AG09319 (cell line): ENCODE measurements at regions not wholly inside any gene's neighbourhood (a gene's known extent, or its start where the extent isn't known, plus 50 kb on each side); places are given as distances from the start of the nearest gene placed in this dataset.
"Not testable (repeated sequence)": the region's sequence is repeated elsewhere in the genome, so short reads cannot be mapped to it uniquely, and the experiment has no call there.

Source experiments
- DNase-seq: peaks from one replicate; pipeline ENCODE4 v3.0.0-alpha.2; 2010; ENCODE audit warnings: low read depth; ENCODE audit errors: extremely low read depth
- CTCF ChIP-seq: IDR thresholded peaks from 2 replicates; pipeline ENCODE4 v1.5.1; 2011; ENCODE audit warnings: low read depth, mild to moderate bottlenecking, inconsistent platforms, low read length, moderate library complexity

GRCh38 chr7:101679653-101680173 is 50.6 kb upstream of the MYL10 start:
- not testable (repeated sequence) for DNase-seq

- no peak for TF ChIP-seq CTCF
- DNase-seq: no peak
Observed at GRCh38 chr7:101680406-101681145, 51.5 kb upstream of the MYL10 start.

GRCh38 chr7:101681170-101682007 is 52.3 kb upstream of the MYL10 start:
- TF ChIP-seq CTCF: no peak
- DNase-seq: peak; percentile 60

GRCh38 chr7:101684983-101685330 is 55.9 kb upstream of the MYL10 start:
- no peak for DNase-seq
- TF ChIP-seq CTCF: no peak

GRCh38 chr7:101686030-101686429 is 56.9 kb upstream of the MYL10 start:
- no peak for DNase-seq
- no peak for TF ChIP-seq CTCF

- TF ChIP-seq CTCF: no peak
- DNase-seq: no peak
Observed at GRCh38 chr7:101687081-101687480, 58.0 kb upstream of the MYL10 start.

GRCh38 chr7:101687791-101688182 is 58.7 kb upstream of the MYL10 start:
- no peak for TF ChIP-seq CTCF
- DNase-seq: no peak
